OCI-LY1 (cell line): ENCODE measurements at regions not wholly inside any gene's neighbourhood (a gene's known extent, or its start where the extent isn't known, plus 50 kb on each side); places are given as distances from the start of the nearest gene placed in this dataset.

Source experiments
- CTCF ChIP-seq: fragments of 200-600 bp; sonication (generic), shearing (Covaris generic); IDR thresholded peaks from 2 replicates; pipeline ENCODE4 v1.5.1; 2017; ENCODE audit warnings: mild to moderate bottlenecking, antibody characterized with exemption, low read length, moderate library complexity, mixed read lengths
- EZH2 ChIP-seq: fragments of 200-600 bp; sonication (generic), shearing (Covaris generic); IDR thresholded peaks from 2 replicates; pipeline ENCODE4 v1.8.0; 2017; ENCODE audit warnings: borderline replicate concordance, mixed run types, mild to moderate bottlenecking, antibody characterized with exemption, low read length, moderate library complexity, mixed read lengths

GRCh38 chr7:57361406-57361805, 88.6 kb upstream of the ZNF716 start:
- TF ChIP-seq CTCF, result no peak
- TF ChIP-seq EZH2, result no peak
